ENCODE measurements at regions not wholly inside any gene's neighbourhood (a gene's known extent, or its start where the extent isn't known, plus 50 kb on each side); places are given as distances from the start of the nearest gene placed in this dataset.

GRCh38 chr17:68662037-68662432 is 60.9 kb upstream of the FAM20A start:
- POLR2A ChIA-PET: no interaction called here
- in situ Hi-C loops (cut with MboI): no loop called here
- FAIRE-seq (no peak), DNase-seq (ENCODE audit: low read depth, low spot score) (no peak), ATAC-seq (no peak)
- Histone ChIP-seq H3K27ac (ENCODE audit: control insufficient read depth, insufficient read depth) (no peak overlapping the region), H3K36me3 (ENCODE audit: control insufficient read depth in 2 of 2, insufficient read depth in 2 of 2, low read length in 1 of 2) (no peaks in the 10 kb centered on the region), H3K4me1 (ENCODE audit: control insufficient read depth, insufficient read depth, low read length) (no peaks in the 10 kb centered on the region), H3K9ac (ENCODE audit: control insufficient read depth, insufficient read depth, low read length) (no peak overlapping the region), H3K27me3 (replicated peaks in 1 of 2; ENCODE audit: control insufficient read depth in 2 of 2, insufficient read depth in 2 of 2, low read length in 1 of 2) (no peaks in the 10 kb centered on the region), H4K20me1 (ENCODE audit: control insufficient read depth, insufficient read depth) (no peaks in the 10 kb centered on the region), H3K4me2 (ENCODE audit: control insufficient read depth, insufficient read depth) (no peak overlapping the region), H2AFZ (ENCODE audit: control insufficient read depth, low read depth, low read length) (no peak overlapping the region), H3K4me3 (no peak overlapping the region), H3K79me2 (ENCODE audit: control insufficient read depth, insufficient read depth, low read length) (no peaks in the 10 kb centered on the region), H3K9me3 (replicated peaks; ENCODE audit: control insufficient read depth, insufficient read depth, low read length) (no peaks in the 10 kb centered on the region)
- RAD21 ChIA-PET (ENCODE audit: unreplicated experiment): no interaction called here
- no TSS peak for BruUV-seq (replicated peaks)
- intact Hi-C loops (cut with micrococcal nuclease; ENCODE audit: unreplicated experiment): no loop called here
- CTCF ChIA-PET: no interaction called here
- SMC1A ChIA-PET (ENCODE audit: uncharacterized antibody, unreplicated experiment): no interaction called here
- 59% methylated on average over 4 of the region's 4 CpGs for WGBS (ENCODE audit: insufficient coverage, insufficient replicate concordance, low lambda C conversion rate, missing lambda C conversion rate)
- no peak for TF ChIP-seq STAT1 (conservative IDR thresholded peaks at IDR 0.05)
- no peak for TF ChIP-seq NR2F1 (conservative IDR thresholded peaks at IDR 0.05)
- TF ChIP-seq ZNF24 (IDR thresholded peaks at IDR 0.05): no peak
- TF ChIP-seq TCF3 (IDR thresholded peaks at IDR 0.05; ENCODE audit: borderline replicate concordance, insufficient read depth, low read depth, low read length): no peak
- TF ChIP-seq, protein P1, sequence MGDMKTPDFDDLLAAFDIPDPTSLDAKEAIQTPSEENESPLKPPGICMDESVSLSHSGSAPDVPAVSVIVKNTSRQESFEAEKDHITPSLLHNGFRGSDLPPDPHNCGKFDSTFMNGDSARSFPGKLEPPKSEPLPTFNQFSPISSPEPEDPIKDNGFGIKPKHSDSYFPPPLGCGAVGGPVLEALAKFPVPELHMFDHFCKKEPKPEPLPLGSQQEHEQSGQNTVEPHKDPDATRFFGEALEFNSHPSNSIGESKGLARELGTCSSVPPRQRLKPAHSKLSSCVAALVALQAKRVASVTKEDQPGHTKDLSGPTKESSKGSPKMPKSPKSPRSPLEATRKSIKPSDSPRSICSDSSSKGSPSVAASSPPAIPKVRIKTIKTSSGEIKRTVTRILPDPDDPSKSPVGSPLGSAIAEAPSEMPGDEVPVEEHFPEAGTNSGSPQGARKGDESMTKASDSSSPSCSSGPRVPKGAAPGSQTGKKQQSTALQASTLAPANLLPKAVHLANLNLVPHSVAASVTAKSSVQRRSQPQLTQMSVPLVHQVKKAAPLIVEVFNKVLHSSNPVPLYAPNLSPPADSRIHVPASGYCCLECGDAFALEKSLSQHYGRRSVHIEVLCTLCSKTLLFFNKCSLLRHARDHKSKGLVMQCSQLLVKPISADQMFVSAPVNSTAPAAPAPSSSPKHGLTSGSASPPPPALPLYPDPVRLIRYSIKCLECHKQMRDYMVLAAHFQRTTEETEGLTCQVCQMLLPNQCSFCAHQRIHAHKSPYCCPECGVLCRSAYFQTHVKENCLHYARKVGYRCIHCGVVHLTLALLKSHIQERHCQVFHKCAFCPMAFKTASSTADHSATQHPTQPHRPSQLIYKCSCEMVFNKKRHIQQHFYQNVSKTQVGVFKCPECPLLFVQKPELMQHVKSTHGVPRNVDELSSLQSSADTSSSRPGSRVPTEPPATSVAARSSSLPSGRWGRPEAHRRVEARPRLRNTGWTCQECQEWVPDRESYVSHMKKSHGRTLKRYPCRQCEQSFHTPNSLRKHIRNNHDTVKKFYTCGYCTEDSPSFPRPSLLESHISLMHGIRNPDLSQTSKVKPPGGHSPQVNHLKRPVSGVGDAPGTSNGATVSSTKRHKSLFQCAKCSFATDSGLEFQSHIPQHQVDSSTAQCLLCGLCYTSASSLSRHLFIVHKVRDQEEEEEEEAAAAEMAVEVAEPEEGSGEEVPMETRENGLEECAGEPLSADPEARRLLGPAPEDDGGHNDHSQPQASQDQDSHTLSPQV (IDR thresholded peaks at IDR 0.05): no peak
- no peak for TF ChIP-seq CREB1 (IDR thresholded peaks at IDR 0.05; ENCODE audit: low read depth)
- TF ChIP-seq, protein P2, sequence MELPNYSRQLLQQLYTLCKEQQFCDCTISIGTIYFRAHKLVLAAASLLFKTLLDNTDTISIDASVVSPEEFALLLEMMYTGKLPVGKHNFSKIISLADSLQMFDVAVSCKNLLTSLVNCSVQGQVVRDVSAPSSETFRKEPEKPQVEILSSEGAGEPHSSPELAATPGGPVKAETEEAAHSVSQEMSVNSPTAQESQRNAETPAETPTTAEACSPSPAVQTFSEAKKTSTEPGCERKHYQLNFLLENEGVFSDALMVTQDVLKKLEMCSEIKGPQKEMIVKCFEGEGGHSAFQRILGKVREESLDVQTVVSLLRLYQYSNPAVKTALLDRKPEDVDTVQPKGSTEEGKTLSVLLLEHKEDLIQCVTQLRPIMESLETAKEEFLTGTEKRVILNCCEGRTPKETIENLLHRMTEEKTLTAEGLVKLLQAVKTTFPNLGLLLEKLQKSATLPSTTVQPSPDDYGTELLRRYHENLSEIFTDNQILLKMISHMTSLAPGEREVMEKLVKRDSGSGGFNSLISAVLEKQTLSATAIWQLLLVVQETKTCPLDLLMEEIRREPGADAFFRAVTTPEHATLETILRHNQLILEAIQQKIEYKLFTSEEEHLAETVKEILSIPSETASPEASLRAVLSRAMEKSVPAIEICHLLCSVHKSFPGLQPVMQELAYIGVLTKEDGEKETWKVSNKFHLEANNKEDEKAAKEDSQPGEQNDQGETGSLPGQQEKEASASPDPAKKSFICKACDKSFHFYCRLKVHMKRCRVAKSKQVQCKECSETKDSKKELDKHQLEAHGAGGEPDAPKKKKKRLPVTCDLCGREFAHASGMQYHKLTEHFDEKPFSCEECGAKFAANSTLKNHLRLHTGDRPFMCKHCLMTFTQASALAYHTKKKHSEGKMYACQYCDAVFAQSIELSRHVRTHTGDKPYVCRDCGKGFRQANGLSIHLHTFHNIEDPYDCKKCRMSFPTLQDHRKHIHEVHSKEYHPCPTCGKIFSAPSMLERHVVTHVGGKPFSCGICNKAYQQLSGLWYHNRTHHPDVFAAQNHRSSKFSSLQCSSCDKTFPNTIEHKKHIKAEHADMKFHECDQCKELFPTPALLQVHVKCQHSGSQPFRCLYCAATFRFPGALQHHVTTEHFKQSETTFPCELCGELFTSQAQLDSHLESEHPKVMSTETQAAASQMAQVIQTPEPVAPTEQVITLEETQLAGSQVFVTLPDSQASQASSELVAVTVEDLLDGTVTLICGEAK (IDR thresholded peaks at IDR 0.05; ENCODE audit: borderline replicate concordance): no peak
- no peak for TF ChIP-seq IKZF2 (IDR thresholded peaks at IDR 0.05)
- TF ChIP-seq IRF4 (IDR thresholded peaks at IDR 0.05; ENCODE audit: low read depth, low read length): no peak
- no peak for TF ChIP-seq CREM (IDR thresholded peaks at IDR 0.05; ENCODE audit: low read depth)
- no peak for TF ChIP-seq POLR2AphosphoS2 (IDR thresholded peaks at IDR 0.05; ENCODE audit: low read depth, low read length)
- TF ChIP-seq NFXL1 (IDR thresholded peaks at IDR 0.05; ENCODE audit: borderline replicate concordance): no peak
- no peak for TF ChIP-seq RBBP5 (conservative IDR thresholded peaks at IDR 0.05)
- no peak for TF ChIP-seq USF2 (IDR thresholded peaks at IDR 0.05; ENCODE audit: borderline replicate concordance, low read depth, low read length)
- TF ChIP-seq EED (IDR thresholded peaks at IDR 0.05; ENCODE audit: low read depth): no peak
